ENCODE measurements at regions not wholly inside any gene's neighbourhood (a gene's known extent, or its start where the extent isn't known, plus 50 kb on each side); places are given as distances from the start of the nearest gene placed in this dataset.
"Not testable (repeated sequence)": the region's sequence is repeated elsewhere in the genome, so short reads cannot be mapped to it uniquely, and the experiment has no call there.

- peaks cover 13% of the 10 kb centered on the region for H3K27me3 Mint-ChIP-seq (ENCODE audit: low read depth)
- CTCF ChIA-PET, result no interaction called here
- intact Hi-C loops (cut with micrococcal nuclease), result no loop called here
- no peaks in the 10 kb centered on the region for H3K36me3 Mint-ChIP-seq (ENCODE audit: low read depth)
- H3K27ac Mint-ChIP-seq, result no peak overlapping the region
- H3K9me3 Mint-ChIP-seq, result no peaks in the 10 kb centered on the region
- DNase-seq, result no peak
- no peaks in the 10 kb centered on the region for H3K4me1 Mint-ChIP-seq (ENCODE audit: low read depth)
- no peak overlapping the region for H3K4me3 Mint-ChIP-seq
These were observed 276.3 kb downstream of the TSN start for GRCh38 chr2:122031544-122032263.

- Mint-ChIP-seq H3K4me3 (no peak overlapping the region), H3K9me3 (no peaks in the 10 kb centered on the region), H3K4me1 (ENCODE audit: low read depth) (no peaks in the 10 kb centered on the region), H3K27ac (no peak overlapping the region), H3K27me3 (ENCODE audit: low read depth) (peaks cover 13% of the 10 kb centered on the region), H3K36me3 (ENCODE audit: low read depth) (no peaks in the 10 kb centered on the region)
- CTCF ChIA-PET, result no interaction called here
- intact Hi-C loops (cut with micrococcal nuclease), result no loop called here
- DNase-seq, result no peak
These were observed 276.8 kb downstream of the TSN start for GRCh38 chr2:122032264-122032645.

DNA sequence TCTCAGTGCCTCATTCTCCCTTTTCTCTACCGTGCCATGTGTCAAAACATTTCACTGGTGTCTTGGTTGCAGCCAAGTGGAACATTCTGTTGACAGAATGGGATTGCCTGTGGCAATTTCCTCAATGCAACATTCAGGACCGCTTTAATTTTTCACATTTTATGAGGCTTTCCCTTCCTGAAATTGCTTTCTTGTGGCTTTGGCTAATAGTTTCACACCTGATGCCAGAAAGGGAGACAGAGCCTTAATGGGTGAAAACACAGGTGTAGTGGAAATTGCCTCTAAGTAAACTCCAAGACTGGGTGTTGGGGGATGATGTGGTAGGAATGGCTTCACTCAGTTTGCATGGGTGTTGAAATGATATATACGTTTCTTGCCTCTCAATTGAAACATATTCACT lies 278.3 kb downstream of the TSN start:
- intact Hi-C loops (cut with micrococcal nuclease), result no loop called here

GRCh38 chr2:122034344-122034743 lies 278.9 kb downstream of the TSN start:
- Mint-ChIP-seq H3K4me3 (no peak overlapping the region), H3K9me3 (no peaks in the 10 kb centered on the region), H3K27ac (no peak overlapping the region), H3K36me3 (ENCODE audit: low read depth) (no peaks in the 10 kb centered on the region), H3K27me3 (ENCODE audit: low read depth) (peaks cover 14% of the 10 kb centered on the region), H3K4me1 (ENCODE audit: low read depth) (no peaks in the 10 kb centered on the region)
- CTCF ChIA-PET, result no interaction called here
- DNase-seq, result no peak
- intact Hi-C loops (cut with micrococcal nuclease), result no loop called here

More for the DNA sequence above, 278.3 kb downstream of the TSN start:
- Mint-ChIP-seq H3K27me3 (ENCODE audit: low read depth) (peaks cover 14% of the 10 kb centered on the region), H3K4me3 (no peak overlapping the region), H3K36me3 (ENCODE audit: low read depth) (no peaks in the 10 kb centered on the region), H3K27ac (no peak overlapping the region), H3K9me3 (no peaks in the 10 kb centered on the region), H3K4me1 (ENCODE audit: low read depth) (no peaks in the 10 kb centered on the region)
- DNase-seq, result no peak
- CTCF ChIA-PET, result no interaction called here

- intact Hi-C loops (cut with micrococcal nuclease), result no loop called here
- Mint-ChIP-seq H3K27ac (no peak overlapping the region), H3K27me3 (ENCODE audit: low read depth) (peaks cover 14% of the 10 kb centered on the region), H3K4me1 (ENCODE audit: low read depth) (no peaks in the 10 kb centered on the region), H3K4me3 (no peak overlapping the region), H3K36me3 (ENCODE audit: low read depth) (no peaks in the 10 kb centered on the region), H3K9me3 (no peaks in the 10 kb centered on the region)
- CTCF ChIA-PET, result no interaction called here
- DNase-seq, result no peak
These were observed 279.3 kb downstream of the TSN start for GRCh38 chr2:122034777-122035176.

- H3K36me3 Mint-ChIP-seq (ENCODE audit: low read depth); intact Hi-C loops (cut with micrococcal nuclease); H3K4me3 Mint-ChIP-seq; H3K4me1 Mint-ChIP-seq (ENCODE audit: low read depth); H3K27me3 Mint-ChIP-seq (ENCODE audit: low read depth); CTCF ChIA-PET; H3K9me3 Mint-ChIP-seq; DNase-seq; H3K27ac Mint-ChIP-seq: not testable (repeated sequence)
These were observed 283.4 kb downstream of the TSN start for GRCh38 chr2:122038816-122039215.

GRCh38 chr2:122041455-122041854 lies 286.0 kb downstream of the TSN start:
- no peaks in the 10 kb centered on the region for H3K9me3 Mint-ChIP-seq
- no peak overlapping the region for H3K4me3 Mint-ChIP-seq
- H3K36me3 Mint-ChIP-seq (ENCODE audit: low read depth), result no peaks in the 10 kb centered on the region
- peaks cover 2% of the 10 kb centered on the region for H3K27me3 Mint-ChIP-seq (ENCODE audit: low read depth)
- DNase-seq, result no peak
- H3K4me1 Mint-ChIP-seq (ENCODE audit: low read depth), result no peaks in the 10 kb centered on the region
- H3K27ac Mint-ChIP-seq, result no peak overlapping the region
- CTCF ChIA-PET, result no interaction called here
- intact Hi-C loops (cut with micrococcal nuclease), result no loop called here

DNA sequence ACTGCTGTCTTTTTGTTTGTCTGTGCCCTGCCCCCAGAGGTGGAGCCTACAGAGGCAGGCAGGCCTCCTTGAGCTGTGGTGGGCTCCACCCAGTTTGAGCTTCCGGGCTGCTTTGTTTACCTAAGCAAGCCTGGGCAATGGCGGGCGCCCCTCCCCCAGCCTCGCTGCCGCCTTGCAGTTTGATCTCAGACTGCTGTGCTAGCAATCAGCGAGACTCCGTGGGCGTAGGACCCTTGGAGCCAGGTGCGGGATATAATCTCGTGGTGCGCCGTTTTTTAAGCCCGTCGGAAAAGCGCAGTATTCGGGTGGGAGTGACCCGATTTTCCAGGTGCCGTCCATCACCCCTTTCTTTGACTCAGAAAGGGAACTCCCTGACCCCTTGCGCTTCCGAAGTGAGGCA lies 296.2 kb downstream of the TSN start:
- CTCF ChIA-PET; H3K4me3 Mint-ChIP-seq; intact Hi-C loops (cut with micrococcal nuclease); H3K27ac Mint-ChIP-seq; H3K4me1 Mint-ChIP-seq (ENCODE audit: low read depth); H3K27me3 Mint-ChIP-seq (ENCODE audit: low read depth); H3K9me3 Mint-ChIP-seq; H3K36me3 Mint-ChIP-seq (ENCODE audit: low read depth); DNase-seq: not testable (repeated sequence)

- no peak overlapping the region for H3K4me3 Mint-ChIP-seq
- H3K4me1 Mint-ChIP-seq (ENCODE audit: low read depth), result no peaks in the 10 kb centered on the region
- CTCF ChIA-PET, result no interaction called here
- peaks cover 2% of the 10 kb centered on the region for H3K9me3 Mint-ChIP-seq
- no peaks in the 10 kb centered on the region for H3K36me3 Mint-ChIP-seq (ENCODE audit: low read depth)
- H3K27ac Mint-ChIP-seq, result no peak overlapping the region
- no peaks in the 10 kb centered on the region for H3K27me3 Mint-ChIP-seq (ENCODE audit: low read depth)
- no peak for DNase-seq
- intact Hi-C loops (cut with micrococcal nuclease), result no loop called here
These were observed 300.1 kb downstream of the TSN start for GRCh38 chr2:122055521-122055931.

DNA sequence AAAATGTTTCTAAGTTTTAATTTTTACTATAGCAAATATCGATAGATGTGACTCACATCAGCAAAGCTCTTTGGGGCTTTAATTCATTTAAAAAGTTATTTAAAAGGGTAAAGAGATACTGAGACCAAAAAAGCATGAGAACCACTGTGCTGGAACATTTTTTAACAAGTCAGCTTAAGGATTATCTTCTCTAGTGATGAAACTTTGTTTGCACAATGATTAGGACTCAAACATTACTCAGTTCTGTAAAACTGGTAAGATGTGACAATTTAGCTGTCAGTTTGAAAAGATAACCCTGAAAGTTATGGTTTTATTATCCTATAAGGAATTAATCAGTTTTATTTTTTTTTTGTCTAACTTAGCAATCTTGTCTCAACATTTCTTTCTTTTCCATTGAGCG lies 301.4 kb downstream of the TSN start:
- Mint-ChIP-seq H3K9me3 (peaks cover 2% of the 10 kb centered on the region), H3K4me1 (ENCODE audit: low read depth) (no peaks in the 10 kb centered on the region), H3K27me3 (ENCODE audit: low read depth) (no peaks in the 10 kb centered on the region), H3K4me3 (no peak overlapping the region), H3K27ac (no peak overlapping the region), H3K36me3 (ENCODE audit: low read depth) (no peaks in the 10 kb centered on the region)
- CTCF ChIA-PET, result interaction anchor here (0.8 kb wide), 1 partner anchor 1175 kb away, joined by 3 read pairs; no protein-coding TSS in a partner anchor
- intact Hi-C loops (cut with micrococcal nuclease), result no loop called here
- no peak for DNase-seq

GRCh38 chr2:122061206-122061605 lies 305.8 kb downstream of the TSN start:
- Mint-ChIP-seq H3K4me3 (no peak overlapping the region), H3K36me3 (ENCODE audit: low read depth) (no peaks in the 10 kb centered on the region), H3K27ac (no peak overlapping the region), H3K27me3 (ENCODE audit: low read depth) (no peaks in the 10 kb centered on the region), H3K4me1 (ENCODE audit: low read depth) (no peaks in the 10 kb centered on the region), H3K9me3 (no peaks in the 10 kb centered on the region)
- CTCF ChIA-PET, result no interaction called here
- DNase-seq, result no peak
- intact Hi-C loops (cut with micrococcal nuclease), result no loop called here

DNA sequence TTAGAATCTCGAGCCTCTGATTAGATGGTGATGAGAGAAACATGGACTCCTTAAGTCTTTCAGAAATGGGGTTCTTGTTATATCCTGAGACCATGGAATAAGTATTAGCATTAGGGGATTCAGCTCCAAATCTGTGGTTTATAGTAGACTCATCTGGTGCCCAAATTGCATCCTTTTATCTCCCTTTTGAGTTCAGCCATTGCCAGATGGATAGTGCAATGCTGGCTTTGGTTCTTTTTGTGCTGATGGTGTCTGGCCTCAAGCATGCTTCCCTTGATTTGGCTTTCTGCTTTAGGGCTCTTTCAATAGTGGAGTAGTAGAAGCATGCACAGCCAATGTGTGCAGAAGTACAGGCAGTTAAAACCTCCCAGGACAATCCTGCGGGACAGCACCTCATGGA lies 306.4 kb downstream of the TSN start:
- Mint-ChIP-seq H3K4me3 (no peak overlapping the region), H3K36me3 (ENCODE audit: low read depth) (no peaks in the 10 kb centered on the region), H3K9me3 (no peaks in the 10 kb centered on the region), H3K27ac (no peak overlapping the region), H3K4me1 (ENCODE audit: low read depth) (no peaks in the 10 kb centered on the region), H3K27me3 (ENCODE audit: low read depth) (no peaks in the 10 kb centered on the region)
- no peak for DNase-seq
- CTCF ChIA-PET, result no interaction called here
- intact Hi-C loops (cut with micrococcal nuclease), result no loop called here

- DNase-seq, result no peak
- no peak overlapping the region for H3K4me3 Mint-ChIP-seq
- no peaks in the 10 kb centered on the region for H3K27me3 Mint-ChIP-seq (ENCODE audit: low read depth)
- no peaks in the 10 kb centered on the region for H3K36me3 Mint-ChIP-seq (ENCODE audit: low read depth)
- no peaks in the 10 kb centered on the region for H3K4me1 Mint-ChIP-seq (ENCODE audit: low read depth)
- no peaks in the 10 kb centered on the region for H3K9me3 Mint-ChIP-seq
- intact Hi-C loops (cut with micrococcal nuclease), result no loop called here
- CTCF ChIA-PET, result no interaction called here
- no peak overlapping the region for H3K27ac Mint-ChIP-seq
These were observed 307.1 kb downstream of the TSN start for GRCh38 chr2:122062506-122062905.

- no peaks in the 10 kb centered on the region for H3K9me3 Mint-ChIP-seq
- no peak for DNase-seq
These were observed 308.3 kb downstream of the TSN start for GRCh38 chr2:122063716-122064115.

More at GRCh38 chr2:122063716-122064115, 308.3 kb downstream of the TSN start:
- H3K27ac Mint-ChIP-seq, result no peak overlapping the region
- H3K4me3 Mint-ChIP-seq, result no peak overlapping the region
- H3K27me3 Mint-ChIP-seq (ENCODE audit: low read depth), result no peaks in the 10 kb centered on the region
- intact Hi-C loops (cut with micrococcal nuclease), result no loop called here
- H3K4me1 Mint-ChIP-seq (ENCODE audit: low read depth), result no peaks in the 10 kb centered on the region
- CTCF ChIA-PET, result no interaction called here
- no peaks in the 10 kb centered on the region for H3K36me3 Mint-ChIP-seq (ENCODE audit: low read depth)
